Thoracic aorta (tissue), 2 donors: ENCODE measurements at regions not wholly inside any gene's neighbourhood (a gene's known extent, or its start where the extent isn't known, plus 50 kb on each side); places are given as distances from the start of the nearest gene placed in this dataset.
A peak's percentile ranks its signal among the peaks of the same experiment; 100 is the strongest.

Experiments used
- ATAC-seq: fragments of 150-250 bp; one replicate; pipeline ENCODE4 v1.8.0; 2017; ENCODE audit warnings: low read depth; ENCODE audit not compliant: insufficient number of reproducible peaks, low FRiP score
- DNase-seq: peaks from one replicate; pipeline ENCODE4 v3.0.0-alpha.2; 2020; ENCODE audit warnings: low spot score
- H3K27ac ChIP-seq, 2 donors: fragments of 200-600 bp; sonication (generic); 1 replicate in 1 of 2; 2 replicates in 1 of 2; pipeline ENCODE4 v1.5.1; 2016; ENCODE audit warnings: mild to moderate bottlenecking in 2 of 2, moderate library complexity in 2 of 2
- H3K27me3 ChIP-seq: fragments of 200-600 bp; sonication (generic); replicated peaks from 2 replicates; pipeline ENCODE4 v1.6.0; 2016; ENCODE audit warnings: mild to moderate bottlenecking; ENCODE audit not compliant: insufficient read depth
- H3K36me3 ChIP-seq: fragments of 200-600 bp; sonication (generic); one replicate; pipeline ENCODE4 v1.5.1; 2016
- H3K4me1 ChIP-seq, 2 donors: fragments of 200-600 bp; sonication (generic); 1 replicate in 1 of 2; 2 replicates in 1 of 2; pipeline versions ENCODE4 v1.5.1 to v1.6.0; 2016; ENCODE audit warnings: low read depth in 2 of 2, mild to moderate bottlenecking in 1 of 2; ENCODE audit not compliant: control insufficient read depth in 1 of 2
- H3K4me3 ChIP-seq: fragments of 200-600 bp; sonication (generic); 2 replicates; pipeline ENCODE4 v1.5.1; 2016; ENCODE audit warnings: mild to moderate bottlenecking
- H3K9me3 ChIP-seq: fragments of 200-600 bp; sonication (generic); 2 replicates; pipeline ENCODE4 v1.5.1; 2016
- TF ChIP-seq, protein P1 (sequence below): fragments of 200-600 bp; sonication (generic); IDR thresholded peaks from one replicate; pipeline ENCODE4 v1.5.1; 2019; ENCODE audit warnings: antibody characterized with exemption

- Histone ChIP-seq H3K9me3 (no peaks in the 10 kb centered on the region), H3K27ac (no peak overlapping the region), H3K36me3 (no peaks in the 10 kb centered on the region), H3K4me1 (no peaks in the 10 kb centered on the region), H3K27me3 (no peaks in the 10 kb centered on the region), H3K4me3 (no peak overlapping the region)
- no peak for DNase-seq
- TF ChIP-seq, protein P1, sequence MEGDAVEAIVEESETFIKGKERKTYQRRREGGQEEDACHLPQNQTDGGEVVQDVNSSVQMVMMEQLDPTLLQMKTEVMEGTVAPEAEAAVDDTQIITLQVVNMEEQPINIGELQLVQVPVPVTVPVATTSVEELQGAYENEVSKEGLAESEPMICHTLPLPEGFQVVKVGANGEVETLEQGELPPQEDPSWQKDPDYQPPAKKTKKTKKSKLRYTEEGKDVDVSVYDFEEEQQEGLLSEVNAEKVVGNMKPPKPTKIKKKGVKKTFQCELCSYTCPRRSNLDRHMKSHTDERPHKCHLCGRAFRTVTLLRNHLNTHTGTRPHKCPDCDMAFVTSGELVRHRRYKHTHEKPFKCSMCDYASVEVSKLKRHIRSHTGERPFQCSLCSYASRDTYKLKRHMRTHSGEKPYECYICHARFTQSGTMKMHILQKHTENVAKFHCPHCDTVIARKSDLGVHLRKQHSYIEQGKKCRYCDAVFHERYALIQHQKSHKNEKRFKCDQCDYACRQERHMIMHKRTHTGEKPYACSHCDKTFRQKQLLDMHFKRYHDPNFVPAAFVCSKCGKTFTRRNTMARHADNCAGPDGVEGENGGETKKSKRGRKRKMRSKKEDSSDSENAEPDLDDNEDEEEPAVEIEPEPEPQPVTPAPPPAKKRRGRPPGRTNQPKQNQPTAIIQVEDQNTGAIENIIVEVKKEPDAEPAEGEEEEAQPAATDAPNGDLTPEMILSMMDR, result no peak
- ATAC-seq, result no peak
Observed at GRCh38 chrX:132272826-132273225, 53.6 kb upstream of the RAP2C start.

DNA sequence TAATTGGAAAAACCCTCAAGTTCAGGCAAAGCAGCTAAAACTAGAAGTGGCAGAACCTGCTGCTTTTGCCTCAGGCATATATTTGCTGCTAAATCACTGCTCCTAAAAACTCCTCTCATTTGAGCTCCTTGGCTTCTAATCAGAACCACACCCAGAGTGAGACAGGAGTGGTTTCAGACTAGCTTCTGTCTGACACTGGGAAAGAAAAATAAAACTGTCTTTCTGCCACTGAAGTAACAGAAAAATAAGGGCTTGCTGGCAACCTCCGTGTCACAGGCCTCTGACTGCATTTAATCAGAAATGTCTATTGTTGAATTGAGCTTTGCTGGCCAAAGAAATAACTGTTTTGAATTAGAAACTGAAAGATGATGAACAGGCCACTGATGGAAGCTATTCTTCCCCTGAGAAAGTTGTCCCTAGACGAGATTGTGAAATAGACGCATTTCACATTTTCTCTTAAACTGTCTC, 52.1 kb upstream of the RAP2C start:
- Histone ChIP-seq H3K36me3 (no peaks in the 10 kb centered on the region), H3K4me3 (no peak overlapping the region), H3K4me1 (no peaks in the 10 kb centered on the region), H3K9me3 (no peaks in the 10 kb centered on the region), H3K27ac (no peak overlapping the region), H3K27me3 (no peaks in the 10 kb centered on the region)
- TF ChIP-seq, protein P1, result no peak
- DNase-seq (no peak), ATAC-seq (no peak)

- H3K36me3 ChIP-seq, result no peaks in the 10 kb centered on the region
- TF ChIP-seq, protein P1, result no peak
- ATAC-seq, result no peak
- no peaks in the 10 kb centered on the region for H3K27me3 ChIP-seq
- H3K9me3 ChIP-seq, result no peaks in the 10 kb centered on the region
- no peaks in the 10 kb centered on the region for H3K4me1 ChIP-seq
- DNase-seq, result peak; percentile 1
- H3K27ac ChIP-seq, result no peak overlapping the region
- H3K4me3 ChIP-seq, result no peak overlapping the region
Observed at GRCh38 chrX:132270699-132271098, 51.5 kb upstream of the RAP2C start.

DNA sequence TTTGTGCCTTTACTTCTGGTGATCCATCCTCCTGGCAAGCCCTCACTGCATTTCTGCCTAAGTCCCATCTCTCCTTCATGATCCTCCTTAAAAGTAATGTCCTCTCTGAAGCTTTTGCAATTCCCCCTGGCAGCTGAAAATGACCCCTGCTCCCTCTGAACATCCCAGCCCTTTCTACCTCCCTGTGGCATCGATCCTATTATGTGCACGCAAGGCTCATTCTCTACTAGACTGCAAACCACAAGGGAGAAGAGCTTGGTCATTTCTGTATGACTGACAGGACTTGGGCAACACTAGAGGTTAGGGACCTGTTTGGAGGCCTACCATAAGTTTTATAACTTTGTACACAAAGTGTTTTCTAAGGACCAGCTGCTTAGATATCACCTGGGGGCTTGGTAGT, 50.8 kb upstream of the RAP2C start:
- TF ChIP-seq, protein P1, result no peak
- H3K27ac ChIP-seq, result no peak overlapping the region
- H3K36me3 ChIP-seq, result no peaks in the 10 kb centered on the region
- H3K4me1 ChIP-seq, result no peaks in the 10 kb centered on the region
- DNase-seq, result no peak
- H3K9me3 ChIP-seq, result no peaks in the 10 kb centered on the region
- H3K27me3 ChIP-seq, result no peaks in the 10 kb centered on the region
- no peak for ATAC-seq
- H3K4me3 ChIP-seq, result no peak overlapping the region
